ENCODE measurements at regions not wholly inside any gene's neighbourhood (a gene's known extent, or its start where the extent isn't known, plus 50 kb on each side); places are given as distances from the start of the nearest gene placed in this dataset.

DNA sequence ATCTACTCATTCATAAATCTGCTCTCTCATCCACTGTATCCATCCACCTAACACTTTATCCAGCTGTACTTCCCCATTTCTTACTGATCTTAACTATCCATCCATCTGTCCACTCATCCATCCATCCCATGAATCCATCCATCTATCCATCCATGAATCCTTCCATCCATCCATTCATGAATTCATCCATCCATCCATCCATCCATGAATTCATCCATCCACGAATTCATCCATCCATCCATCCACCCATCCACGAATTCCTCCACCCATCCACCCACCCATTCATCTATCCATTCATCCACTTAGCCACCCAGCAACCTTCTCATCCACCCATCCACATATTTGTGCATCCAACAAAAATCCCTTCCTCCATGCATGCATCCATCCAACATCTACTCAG is 128.6 kb upstream of the MYL2 start:
- H3K4me1 Mint-ChIP-seq (ENCODE audit: low read depth, unreplicated experiment): no peaks in the 10 kb centered on the region
- no peaks in the 10 kb centered on the region for H3K9me3 ChIP-seq
- DNase-seq: no peak
- H3K36me3 Mint-ChIP-seq (ENCODE audit: insufficient read depth, unreplicated experiment): no peaks in the 10 kb centered on the region
- intact Hi-C loops (cut with micrococcal nuclease; ENCODE audit: unreplicated experiment): no loop called here
- no peak overlapping the region for H3K4me3 ChIP-seq (ENCODE audit: low read depth, low read length)
- no peaks in the 10 kb centered on the region for H3K9me3 Mint-ChIP-seq (ENCODE audit: unreplicated experiment)
- TF ChIP-seq, protein P1, sequence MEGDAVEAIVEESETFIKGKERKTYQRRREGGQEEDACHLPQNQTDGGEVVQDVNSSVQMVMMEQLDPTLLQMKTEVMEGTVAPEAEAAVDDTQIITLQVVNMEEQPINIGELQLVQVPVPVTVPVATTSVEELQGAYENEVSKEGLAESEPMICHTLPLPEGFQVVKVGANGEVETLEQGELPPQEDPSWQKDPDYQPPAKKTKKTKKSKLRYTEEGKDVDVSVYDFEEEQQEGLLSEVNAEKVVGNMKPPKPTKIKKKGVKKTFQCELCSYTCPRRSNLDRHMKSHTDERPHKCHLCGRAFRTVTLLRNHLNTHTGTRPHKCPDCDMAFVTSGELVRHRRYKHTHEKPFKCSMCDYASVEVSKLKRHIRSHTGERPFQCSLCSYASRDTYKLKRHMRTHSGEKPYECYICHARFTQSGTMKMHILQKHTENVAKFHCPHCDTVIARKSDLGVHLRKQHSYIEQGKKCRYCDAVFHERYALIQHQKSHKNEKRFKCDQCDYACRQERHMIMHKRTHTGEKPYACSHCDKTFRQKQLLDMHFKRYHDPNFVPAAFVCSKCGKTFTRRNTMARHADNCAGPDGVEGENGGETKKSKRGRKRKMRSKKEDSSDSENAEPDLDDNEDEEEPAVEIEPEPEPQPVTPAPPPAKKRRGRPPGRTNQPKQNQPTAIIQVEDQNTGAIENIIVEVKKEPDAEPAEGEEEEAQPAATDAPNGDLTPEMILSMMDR (IDR thresholded peaks at IDR 0.05; ENCODE audit: insufficient read depth in 1 of 2, low read depth in 1 of 2, low read length in 1 of 2, severe bottlenecking in 1 of 2, unreplicated experiment in 1 of 2): no peak
- BruUV-seq (replicated peaks): no TSS peak
- ChIA-PET CTCF (no interaction called here), POLR2A (no interaction called here)
- no peak overlapping the region for H3K27ac Mint-ChIP-seq (ENCODE audit: unreplicated experiment)
- H3K27me3 Mint-ChIP-seq (ENCODE audit: insufficient read depth, unreplicated experiment): peaks cover 13% of the 10 kb centered on the region
- no peaks in the 10 kb centered on the region for H3K4me1 ChIP-seq
- no peaks in the 10 kb centered on the region for H3K36me3 ChIP-seq (ENCODE audit: control insufficient read depth, insufficient read depth, low read length)
- H3K27me3 ChIP-seq (replicated peaks; ENCODE audit: control insufficient read depth, insufficient read depth, low read length): no peaks in the 10 kb centered on the region
- H3K4me3 Mint-ChIP-seq (ENCODE audit: unreplicated experiment): no peak overlapping the region

DNA sequence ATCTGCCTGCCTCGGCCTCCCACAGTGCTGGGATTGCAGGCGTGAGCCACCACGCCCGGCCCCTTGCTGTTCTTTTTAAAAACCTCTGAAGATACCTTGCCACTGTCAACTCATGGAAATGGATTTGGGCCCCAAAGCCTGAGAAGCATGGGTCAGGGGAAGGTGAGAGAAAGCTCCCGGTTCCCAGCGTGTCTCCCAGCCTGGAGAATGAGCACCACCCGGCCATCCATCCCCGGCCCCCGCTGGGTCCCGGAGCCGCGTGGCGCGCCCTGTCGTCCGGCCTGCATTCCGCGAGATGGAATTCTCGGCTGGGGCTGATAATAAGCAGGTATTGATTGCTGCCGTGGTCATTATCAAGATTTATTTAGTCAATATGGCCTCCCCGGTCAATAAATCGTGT is 126.5 kb upstream of the MYL2 start:
- Mint-ChIP-seq H3K27ac (ENCODE audit: unreplicated experiment) (no peak overlapping the region), H3K4me1 (ENCODE audit: low read depth, unreplicated experiment) (no peaks in the 10 kb centered on the region)
- H3K4me3 ChIP-seq (ENCODE audit: low read depth, low read length): no peak overlapping the region

DNA sequence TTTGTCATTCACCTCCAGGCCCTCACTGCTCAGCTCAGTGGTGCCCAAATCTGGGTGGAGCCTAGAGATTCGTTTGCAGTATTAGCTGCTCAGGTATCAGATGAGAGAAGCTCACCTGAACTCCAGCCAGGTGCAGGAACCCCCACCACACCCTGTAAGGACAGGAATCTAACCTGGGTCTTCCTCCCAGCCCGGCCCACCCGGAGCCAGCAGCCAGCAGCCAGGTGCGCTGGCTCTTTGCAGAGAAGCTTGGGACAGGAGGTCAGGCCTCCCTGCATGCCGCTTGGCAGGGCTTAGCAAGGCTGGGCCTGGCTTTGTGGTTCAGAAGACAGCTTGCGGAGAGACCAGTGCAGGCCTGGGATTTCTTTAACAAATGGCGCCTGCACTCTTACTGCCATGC is 125.6 kb upstream of the MYL2 start:
- peaks cover 13% of the 10 kb centered on the region for H3K27me3 Mint-ChIP-seq (ENCODE audit: insufficient read depth, unreplicated experiment)
- H3K36me3 ChIP-seq (ENCODE audit: control insufficient read depth, insufficient read depth, low read length): no peaks in the 10 kb centered on the region
- H3K9me3 ChIP-seq: no peaks in the 10 kb centered on the region
- no peaks in the 10 kb centered on the region for H3K4me1 ChIP-seq
- POLR2A ChIA-PET: no interaction called here
- no peaks in the 10 kb centered on the region for H3K27me3 ChIP-seq (replicated peaks; ENCODE audit: control insufficient read depth, insufficient read depth, low read length)
- H3K27ac Mint-ChIP-seq (ENCODE audit: unreplicated experiment): no peak overlapping the region
- TF ChIP-seq, protein P1 (IDR thresholded peaks at IDR 0.05; ENCODE audit: insufficient read depth in 1 of 2, low read depth in 1 of 2, low read length in 1 of 2, severe bottlenecking in 1 of 2, unreplicated experiment in 1 of 2): no peak
- no peaks in the 10 kb centered on the region for H3K4me1 Mint-ChIP-seq (ENCODE audit: low read depth, unreplicated experiment)
- no peak overlapping the region for H3K4me3 ChIP-seq (ENCODE audit: low read depth, low read length)
- intact Hi-C loops (cut with micrococcal nuclease; ENCODE audit: unreplicated experiment): no loop called here
- DNase-seq: no peak
- BruUV-seq (replicated peaks): no TSS peak
- CTCF ChIA-PET: no interaction called here
- no peaks in the 10 kb centered on the region for H3K36me3 Mint-ChIP-seq (ENCODE audit: insufficient read depth, unreplicated experiment)
- H3K4me3 Mint-ChIP-seq (ENCODE audit: unreplicated experiment): no peak overlapping the region
- no peaks in the 10 kb centered on the region for H3K9me3 Mint-ChIP-seq (ENCODE audit: unreplicated experiment)

More for the DNA sequence above, 126.5 kb upstream of the MYL2 start:
- no peaks in the 10 kb centered on the region for H3K4me1 ChIP-seq
- intact Hi-C loops (cut with micrococcal nuclease; ENCODE audit: unreplicated experiment): no loop called here
- H3K27me3 ChIP-seq (replicated peaks; ENCODE audit: control insufficient read depth, insufficient read depth, low read length): no peaks in the 10 kb centered on the region
- H3K9me3 Mint-ChIP-seq (ENCODE audit: unreplicated experiment): no peaks in the 10 kb centered on the region
- H3K36me3 Mint-ChIP-seq (ENCODE audit: insufficient read depth, unreplicated experiment): no peaks in the 10 kb centered on the region
- peaks cover 13% of the 10 kb centered on the region for H3K27me3 Mint-ChIP-seq (ENCODE audit: insufficient read depth, unreplicated experiment)
- POLR2A ChIA-PET: no interaction called here
- CTCF ChIA-PET: no interaction called here
- TF ChIP-seq, protein P1 (IDR thresholded peaks at IDR 0.05; ENCODE audit: insufficient read depth in 1 of 2, low read depth in 1 of 2, low read length in 1 of 2, severe bottlenecking in 1 of 2, unreplicated experiment in 1 of 2): no peak
- no peak overlapping the region for H3K4me3 Mint-ChIP-seq (ENCODE audit: unreplicated experiment)
- no peaks in the 10 kb centered on the region for H3K36me3 ChIP-seq (ENCODE audit: control insufficient read depth, insufficient read depth, low read length)
- DNase-seq: no peak
- H3K9me3 ChIP-seq: no peaks in the 10 kb centered on the region
- BruUV-seq (replicated peaks): no TSS peak

Measured in Caco-2 (cell line).